Astrocyte (in vitro differentiated cells and primary cell): ENCODE measurements at regions not wholly inside any gene's neighbourhood (a gene's known extent, or its start where the extent isn't known, plus 50 kb on each side); places are given as distances from the start of the nearest gene placed in this dataset.

Source experiments
- DNase-seq: peaks from one replicate; pipeline ENCODE4 v3.0.0-alpha.2; 2010; ENCODE audit warnings: low read depth
- FAIRE-seq: peaks from 2 replicates; lab custom pipeline; 2011; peaks lifted over from hg19 to GRCh38; lab: Jason Lieb, UNC
- H2AFZ ChIP-seq: 2 replicates; pipeline ENCODE4 v1.6.0; 2012; ENCODE audit warnings: low read depth, low read length, inconsistent platforms
- H3K27ac ChIP-seq: 2 replicates; pipeline ENCODE4 v1.5.1; 2011; ENCODE audit warnings: low read depth, low read length, inconsistent platforms
- H3K27me3 ChIP-seq: 2 replicates; pipeline ENCODE4 v1.6.0; 2011; ENCODE audit warnings: low read length, inconsistent platforms; ENCODE audit not compliant: insufficient read depth
- H3K36me3 ChIP-seq: 2 replicates; pipeline ENCODE4 v1.5.1; 2011; ENCODE audit warnings: low read length, inconsistent platforms; ENCODE audit not compliant: insufficient read depth
- H3K4me1 ChIP-seq: 2 replicates; pipeline ENCODE4 v1.5.1; 2011; ENCODE audit warnings: low read length, inconsistent platforms; ENCODE audit not compliant: insufficient read depth
- H3K4me2 ChIP-seq: 2 replicates; pipeline ENCODE4 v1.6.0; 2012; ENCODE audit warnings: low read length, inconsistent platforms
- H3K4me3 ChIP-seq: 2 replicates; pipeline ENCODE4 v1.5.1; 2011; ENCODE audit warnings: low read depth, mild to moderate bottlenecking, low read length, inconsistent platforms; ENCODE audit not compliant: insufficient read depth
- H3K79me2 ChIP-seq: 2 replicates; pipeline ENCODE4 v1.6.0; 2012; ENCODE audit warnings: mild to moderate bottlenecking, low read length, inconsistent platforms; ENCODE audit not compliant: insufficient read depth
- H3K9ac ChIP-seq: 2 replicates; pipeline ENCODE4 v1.6.0; 2012; ENCODE audit warnings: mild to moderate bottlenecking, low read length, inconsistent platforms
- H3K9me3 ChIP-seq: 2 replicates; pipeline ENCODE4 v1.5.1; 2012; ENCODE audit warnings: low read depth, mild to moderate bottlenecking, low read length, inconsistent platforms; ENCODE audit not compliant: insufficient read depth
- H4K20me1 ChIP-seq: 2 replicates; pipeline ENCODE4 v1.6.0; 2012; ENCODE audit warnings: low read length, inconsistent platforms; ENCODE audit not compliant: insufficient read depth
- H3K27ac Mint-ChIP-seq: one replicate; pipeline ENCODE4 v1.8.0; 2021; ENCODE audit warnings: mild to moderate bottlenecking, mixed read lengths; ENCODE audit not compliant: unreplicated experiment
- H3K27me3 Mint-ChIP-seq: one replicate; pipeline ENCODE4 v1.8.0; 2021; ENCODE audit warnings: low read depth, mixed read lengths; ENCODE audit not compliant: unreplicated experiment
- H3K36me3 Mint-ChIP-seq: one replicate; pipeline ENCODE4 v1.8.0; 2021; ENCODE audit warnings: low read depth, mixed read lengths; ENCODE audit not compliant: unreplicated experiment
- H3K4me1 Mint-ChIP-seq: one replicate; pipeline ENCODE4 v1.8.0; 2021; ENCODE audit warnings: low read depth, mixed read lengths; ENCODE audit not compliant: unreplicated experiment
- H3K4me3 Mint-ChIP-seq: one replicate; pipeline ENCODE4 v1.8.0; 2021; ENCODE audit warnings: mild to moderate bottlenecking, moderate library complexity, mixed read lengths; ENCODE audit not compliant: unreplicated experiment
- H3K9me3 Mint-ChIP-seq: one replicate; pipeline ENCODE4 v1.8.0; 2021; ENCODE audit warnings: mild to moderate bottlenecking, mixed read lengths; ENCODE audit not compliant: unreplicated experiment
- CTCF ChIP-seq: IDR thresholded peaks from 2 replicates; pipeline ENCODE4 v1.5.1; 2011; ENCODE audit warnings: low read depth, mild to moderate bottlenecking, inconsistent platforms, low read length, moderate library complexity; ENCODE audit not compliant: insufficient read depth
- EZH2 ChIP-seq: IDR thresholded peaks from 2 replicates; pipeline ENCODE4 v1.6.1; 2012; ENCODE audit warnings: mild to moderate bottlenecking, low read length, inconsistent platforms; ENCODE audit not compliant: insufficient read depth

GRCh38 chr13:53180684-53181083 is 152.1 kb downstream of the OLFM4 start:
- Histone ChIP-seq H3K4me2 (no peak overlapping the region), H3K9me3 (no peaks in the 10 kb centered on the region), H3K36me3 (no peaks in the 10 kb centered on the region), H3K79me2 (no peaks in the 10 kb centered on the region), H2AFZ (no peak overlapping the region), H3K27ac (no peak overlapping the region), H4K20me1 (no peaks in the 10 kb centered on the region), H3K4me3 (no peak overlapping the region), H3K4me1 (no peaks in the 10 kb centered on the region), H3K9ac (no peak overlapping the region), H3K27me3 (no peaks in the 10 kb centered on the region)
- DNase-seq, result no peak
- Mint-ChIP-seq H3K27me3 (no peaks in the 10 kb centered on the region), H3K4me1 (no peaks in the 10 kb centered on the region), H3K4me3 (no peak overlapping the region), H3K36me3 (no peaks in the 10 kb centered on the region), H3K27ac (no peak overlapping the region), H3K9me3 (peaks cover 6% of the 10 kb centered on the region)
- TF ChIP-seq EZH2 (no peak), CTCF (no peak)
- no peak for FAIRE-seq

GRCh38 chr13:53182724-53183123 is 154.1 kb downstream of the OLFM4 start:
- H2AFZ ChIP-seq, result no peak overlapping the region
- DNase-seq (no peak), FAIRE-seq (no peak)
- H3K9me3 ChIP-seq, result no peaks in the 10 kb centered on the region
- no peak overlapping the region for H3K4me2 ChIP-seq
- no peak for TF ChIP-seq EZH2
- no peak for TF ChIP-seq CTCF
- no peak overlapping the region for H3K4me3 Mint-ChIP-seq
- no peaks in the 10 kb centered on the region for H3K27me3 ChIP-seq
- no peak overlapping the region for H3K4me3 ChIP-seq
- no peaks in the 10 kb centered on the region for H3K36me3 Mint-ChIP-seq
- no peak overlapping the region for H3K27ac Mint-ChIP-seq
- no peak overlapping the region for H3K27ac ChIP-seq
- no peak overlapping the region for H3K9ac ChIP-seq
- H3K4me1 Mint-ChIP-seq, result no peaks in the 10 kb centered on the region
- peaks cover 6% of the 10 kb centered on the region for H3K9me3 Mint-ChIP-seq
- no peaks in the 10 kb centered on the region for H4K20me1 ChIP-seq
- H3K36me3 ChIP-seq, result no peaks in the 10 kb centered on the region
- no peaks in the 10 kb centered on the region for H3K4me1 ChIP-seq
- H3K27me3 Mint-ChIP-seq, result no peaks in the 10 kb centered on the region
- no peaks in the 10 kb centered on the region for H3K79me2 ChIP-seq

GRCh38 chr13:53188120-53188519 is 159.5 kb downstream of the OLFM4 start:
- no peak overlapping the region for H3K27ac ChIP-seq
- H3K4me1 Mint-ChIP-seq, result peaks cover 29% of the 10 kb centered on the region
- no peak overlapping the region for H2AFZ ChIP-seq
- H3K4me2 ChIP-seq, result no peak overlapping the region
- TF ChIP-seq CTCF, result no peak
- TF ChIP-seq EZH2, result no peak
- H3K79me2 ChIP-seq, result no peaks in the 10 kb centered on the region
- no peaks in the 10 kb centered on the region for H4K20me1 ChIP-seq
- H3K4me3 ChIP-seq, result no peak overlapping the region
- H3K27me3 ChIP-seq, result no peaks in the 10 kb centered on the region
- H3K9me3 Mint-ChIP-seq, result peaks cover 6% of the 10 kb centered on the region
- no peak overlapping the region for H3K9ac ChIP-seq
- H3K27ac Mint-ChIP-seq, result no peak overlapping the region
- H3K4me3 Mint-ChIP-seq, result no peak overlapping the region
- no peak for FAIRE-seq
- H3K36me3 ChIP-seq, result no peaks in the 10 kb centered on the region
- no peak for DNase-seq
- no peaks in the 10 kb centered on the region for H3K36me3 Mint-ChIP-seq
- no peaks in the 10 kb centered on the region for H3K27me3 Mint-ChIP-seq
- no peaks in the 10 kb centered on the region for H3K9me3 ChIP-seq
- H3K4me1 ChIP-seq, result no peaks in the 10 kb centered on the region
